HG02642 (cell line): ENCODE measurements at regions not wholly inside any gene's neighbourhood (a gene's known extent, or its start where the extent isn't known, plus 50 kb on each side); places are given as distances from the start of the nearest gene placed in this dataset.
"Not testable (repeated sequence)": the region's sequence is repeated elsewhere in the genome, so short reads cannot be mapped to it uniquely, and the experiment has no call there.

ENCODE experiments used
- ATAC-seq: cut with Tn5 transposase; IDR thresholded peaks from one replicate; pipeline ENCODE4 v1.9.1; 2021; ENCODE audit warnings: mild to moderate bottlenecking; ENCODE audit not compliant: unreplicated experiment, poor library complexity

GRCh38 chr3:181290941-181291340 lies 301.4 kb upstream of the DNAJC19 start:
- no peak for ATAC-seq

- ATAC-seq: no peak
Observed at GRCh38 chr3:181289306-181289705, 299.8 kb upstream of the DNAJC19 start.

- ATAC-seq: no peak
Observed at GRCh38 chr3:181288145-181288544, 298.6 kb upstream of the DNAJC19 start.

GRCh38 chr3:181279239-181279565 lies 289.7 kb upstream of the DNAJC19 start:
- ATAC-seq: no peak

GRCh38 chr3:181278468-181279238 lies 289.1 kb upstream of the DNAJC19 start:
- no peak for ATAC-seq

- ATAC-seq: no peak
Observed at GRCh38 chr3:181276358-181276896, 286.9 kb upstream of the DNAJC19 start.

GRCh38 chr3:181274025-181274424 lies 284.5 kb upstream of the DNAJC19 start:
- ATAC-seq: no peak

GRCh38 chr3:181267312-181267711 lies 277.8 kb upstream of the DNAJC19 start:
- ATAC-seq: no peak

GRCh38 chr3:181265750-181266333 lies 276.3 kb upstream of the DNAJC19 start:
- ATAC-seq: peak; percentile 90

- ATAC-seq: no peak
Observed at GRCh38 chr3:181264486-181264885, 274.9 kb upstream of the DNAJC19 start.

- no peak for ATAC-seq
Observed at GRCh38 chr3:181253796-181254195, 264.3 kb upstream of the DNAJC19 start.

GRCh38 chr3:181252631-181253030 lies 263.1 kb upstream of the DNAJC19 start:
- ATAC-seq: no peak

- no peak for ATAC-seq
Observed at GRCh38 chr3:181250714-181251113, 261.2 kb upstream of the DNAJC19 start.

- no peak for ATAC-seq
Observed at GRCh38 chr3:181239441-181239840, 249.9 kb upstream of the DNAJC19 start.

- no peak for ATAC-seq
Observed at GRCh38 chr3:181230258-181230657, 240.7 kb upstream of the DNAJC19 start.

GRCh38 chr3:181213347-181213746 lies 223.8 kb upstream of the DNAJC19 start:
- ATAC-seq: no peak

GRCh38 chr3:181212271-181212670 lies 222.7 kb upstream of the DNAJC19 start:
- no peak for ATAC-seq

- ATAC-seq: no peak
Observed at GRCh38 chr3:181210275-181210674, 220.7 kb upstream of the DNAJC19 start.

- ATAC-seq: no peak
Observed at GRCh38 chr3:181189556-181189955, 200.0 kb upstream of the DNAJC19 start.

GRCh38 chr3:181183764-181184163 lies 194.2 kb upstream of the DNAJC19 start:
- no peak for ATAC-seq

- ATAC-seq: not testable (repeated sequence)
Observed at GRCh38 chr3:181183057-181183456, 193.5 kb upstream of the DNAJC19 start.

- ATAC-seq: no peak
Observed at GRCh38 chr3:181178991-181179390, 189.5 kb upstream of the DNAJC19 start.
